HEK293 (cell line): ENCODE measurements at regions not wholly inside any gene's neighbourhood (a gene's known extent, or its start where the extent isn't known, plus 50 kb on each side); places are given as distances from the start of the nearest gene placed in this dataset.

Source experiments
- CTCF ChIA-PET: fragments of 350-600 bp; formaldehyde crosslinking; extraction: SDS; loops from one replicate; lab custom pipeline; 2021; ENCODE audit warnings: antibody characterized with exemption; lab: Yijun Ruan, JAX
- POLR2A ChIA-PET: fragments of 300-600 bp; formaldehyde crosslinking; extraction: SDS; loops from one replicate; lab custom pipeline; 2020; ENCODE audit warnings: antibody characterized with exemption, inconsistent platforms; lab: Yijun Ruan, JAX
- H3K27ac ChIP-seq: fragments of 200-500 bp; sonication (Bioruptor generic); 2 replicates; pipeline ENCODE4 v1.5.1; 2014; ENCODE audit warnings: low read depth, low read length, control low read depth, inconsistent platforms; ENCODE audit errors: extremely low read depth
- H3K36me3 ChIP-seq, 2 experiments: fragments of 200-500 bp in 1 of 2; sonication (Bioruptor generic) in 1 of 2; 1 replicate in 1 of 2; 2 replicates in 1 of 2; pipeline ENCODE4 v1.5.1; 2014 to 2017; ENCODE audit warnings: inconsistent platforms in 2 of 2, low read length in 2 of 2; ENCODE audit not compliant: control insufficient read depth in 2 of 2, insufficient read depth in 1 of 2
- H3K4me1 ChIP-seq: fragments of 200-500 bp; sonication (Bioruptor generic); 2 replicates; pipeline ENCODE4 v1.5.1; 2014; ENCODE audit warnings: mild to moderate bottlenecking, low read length, inconsistent platforms; ENCODE audit not compliant: control insufficient read depth, insufficient read depth
- H3K4me3 ChIP-seq: 2 replicates; pipeline ENCODE4 v1.5.1; 2011; ENCODE audit warnings: low read depth, mild to moderate bottlenecking, control low read depth, low read length, moderate library complexity
- H3K9me3 ChIP-seq: fragments of 200-500 bp; sonication (Bioruptor generic); 2 replicates; pipeline ENCODE4 v1.5.1; 2014; ENCODE audit warnings: low read depth, low read length, inconsistent platforms; ENCODE audit not compliant: control insufficient read depth, insufficient read depth
- AEBP2 ChIP-seq: fragments of 450-650 bp; formaldehyde crosslinking; IDR thresholded peaks from 2 replicates; pipeline ENCODE4 v1.5.1; 2016; ENCODE audit warnings: missing biosample characterization, missing genetic modification characterization, borderline replicate concordance
- HOXC10 ChIP-seq: sonication (generic); formaldehyde crosslinking; IDR thresholded peaks from 2 replicates; pipeline ENCODE4 v1.8.1; 2023; ENCODE audit warnings: mild to moderate bottlenecking, missing genetic modification reagents
- KLF9 ChIP-seq: fragments of 450-650 bp; formaldehyde crosslinking; IDR thresholded peaks from 2 replicates; pipeline ENCODE4 v1.5.1; 2016; ENCODE audit warnings: missing biosample characterization, missing genetic modification characterization, low read depth
- PATZ1 ChIP-seq: fragments of 450-650 bp; formaldehyde crosslinking; IDR thresholded peaks from 2 replicates; pipeline ENCODE4 v1.5.1; 2016; ENCODE audit warnings: missing biosample characterization, missing genetic modification characterization
- RBAK ChIP-seq: fragments of 450-650 bp; formaldehyde crosslinking; IDR thresholded peaks from 2 replicates; pipeline ENCODE4 v1.5.1; 2016; ENCODE audit warnings: missing biosample characterization, missing genetic modification characterization
- SP3 ChIP-seq: fragments of 450-650 bp; formaldehyde crosslinking; IDR thresholded peaks from 2 replicates; pipeline ENCODE4 v1.5.1; 2016; ENCODE audit warnings: missing biosample characterization, missing genetic modification characterization
- ZBTB7A ChIP-seq: fragments of 450-650 bp; formaldehyde crosslinking; IDR thresholded peaks from 2 replicates; pipeline ENCODE4 v1.5.1; 2016; ENCODE audit warnings: low read depth, missing biosample characterization, missing genetic modification characterization
- ZFP37 ChIP-seq: fragments of 450-650 bp; formaldehyde crosslinking; IDR thresholded peaks from 2 replicates; pipeline ENCODE4 v1.5.1; 2016; ENCODE audit warnings: missing biosample characterization, missing genetic modification characterization
- ZNF214 ChIP-seq: fragments of 450-650 bp; formaldehyde crosslinking; IDR thresholded peaks from 2 replicates; pipeline ENCODE4 v1.5.1; 2017; ENCODE audit warnings: missing biosample characterization, mild to moderate bottlenecking, missing genetic modification characterization, borderline replicate concordance
- ZNF26 ChIP-seq: fragments of 450-650 bp; formaldehyde crosslinking; IDR thresholded peaks from 2 replicates; pipeline ENCODE4 v1.5.1; 2016; ENCODE audit warnings: missing biosample characterization, missing genetic modification characterization
- ZNF37A ChIP-seq: fragments of 450-650 bp; IDR thresholded peaks from 2 replicates; pipeline ENCODE4 v1.5.1; 2018; ENCODE audit warnings: missing biosample characterization, missing genetic modification characterization
- ZNF501 ChIP-seq: fragments of 450-650 bp; formaldehyde crosslinking; IDR thresholded peaks from 2 replicates; pipeline ENCODE4 v1.5.1; 2016; ENCODE audit warnings: missing biosample characterization, missing genetic modification characterization
- ZNF521 ChIP-seq: fragments of 450-650 bp; formaldehyde crosslinking; IDR thresholded peaks from 2 replicates; pipeline ENCODE4 v1.5.1; 2017; ENCODE audit warnings: missing biosample characterization, mild to moderate bottlenecking, missing genetic modification characterization
- ZNF623 ChIP-seq: fragments of 450-650 bp; formaldehyde crosslinking; IDR thresholded peaks from 2 replicates; pipeline ENCODE4 v1.5.1; 2016; ENCODE audit warnings: missing biosample characterization, missing genetic modification characterization
- ZNF645 ChIP-seq: fragments of 450-650 bp; formaldehyde crosslinking; IDR thresholded peaks from 2 replicates; pipeline ENCODE4; 2016; ENCODE audit warnings: missing biosample characterization, missing genetic modification characterization
- ZNF658 ChIP-seq: fragments of 450-650 bp; formaldehyde crosslinking; IDR thresholded peaks from 2 replicates; pipeline ENCODE4; 2016; ENCODE audit warnings: missing biosample characterization, missing genetic modification characterization
- ZNF701 ChIP-seq: fragments of 450-650 bp; formaldehyde crosslinking; IDR thresholded peaks from 2 replicates; pipeline ENCODE4 v1.5.1; 2016; ENCODE audit warnings: missing biosample characterization, missing genetic modification characterization
- ZNF768 ChIP-seq: fragments of 450-650 bp; formaldehyde crosslinking; IDR thresholded peaks from 2 replicates; pipeline ENCODE4 v1.5.1; 2018; ENCODE audit warnings: missing biosample characterization, mild to moderate bottlenecking, missing genetic modification characterization
- ZNF830 ChIP-seq: fragments of 450-650 bp; IDR thresholded peaks from 2 replicates; pipeline ENCODE4 v1.5.0; 2018; ENCODE audit warnings: missing biosample characterization, missing genetic modification characterization, low read depth, mild to moderate bottlenecking, moderate library complexity
- ZSCAN5A ChIP-seq: fragments of 450-650 bp; formaldehyde crosslinking; IDR thresholded peaks from 2 replicates; pipeline ENCODE4 v1.5.1; 2016; ENCODE audit warnings: missing biosample characterization, missing genetic modification characterization

GRCh38 chr5:54740141-54740540, 222.6 kb downstream of the SNX18 start:
- ChIA-PET POLR2A (no interaction called here), CTCF (interaction anchor here (1.0 kb wide), 1 partner anchor 121 kb away, joined by 3 read pairs; no protein-coding TSS in a partner anchor)
- Histone ChIP-seq H3K4me1 (no peaks in the 10 kb centered on the region), H3K36me3 (no peaks in the 10 kb centered on the region), H3K9me3 (no peaks in the 10 kb centered on the region), H3K4me3 (no peak overlapping the region), H3K27ac (no peak overlapping the region)
- TF ChIP-seq ZBTB7A (tag by site-specific recombination) (no peak), KLF9 (no peak), ZNF521 (tag by site-specific recombination) (no peak), ZNF37A (tag by site-specific recombination) (no peak), PATZ1 (tag by site-specific recombination) (no peak), ZNF658 (tag by site-specific recombination) (no peak), ZNF830 (tag by site-specific recombination) (no peak), ZNF645 (tag by site-specific recombination) (no peak), ZNF501 (tag by site-specific recombination) (no peak), ZFP37 (tag by site-specific recombination) (no peak), HOXC10 (CRISPR knock-in tag) (no peak), ZNF701 (tag by site-specific recombination) (no peak), ZNF26 (tag by site-specific recombination) (no peak), ZNF768 (tag by site-specific recombination) (no peak), RBAK (tag by site-specific recombination) (no peak), ZSCAN5A (tag by site-specific recombination) (no peak), ZNF214 (tag by site-specific recombination) (no peak), SP3 (tag by site-specific recombination) (no peak), ZNF623 (tag by site-specific recombination) (no peak), AEBP2 (tag by site-specific recombination) (no peak)
